Stomach (tissue), 8 donors: ENCODE measurements at regions not wholly inside any gene's neighbourhood (a gene's known extent, or its start where the extent isn't known, plus 50 kb on each side); places are given as distances from the start of the nearest gene placed in this dataset.

Source experiments
- DNase-seq, 2 donors: peaks; one replicate each; pipeline versions ENCODE4 v3.0.0 to v3.0.0-alpha.2; 2013 to 2019
- H3K27ac ChIP-seq, 5 donors: fragments of 200-600 bp in 4 of 5; sonication (generic) in 4 of 5; one replicate each; pipeline ENCODE4 v1.5.1; 2013 to 2019; ENCODE audit warnings: mild to moderate bottlenecking in 1 of 5, moderate library complexity in 1 of 5
- H3K27me3 ChIP-seq, 3 donors: fragments of 200-600 bp; sonication (generic); one replicate each; pipeline ENCODE4 v1.5.1; 2017 to 2019; ENCODE audit warnings: mixed run types in 1 of 3
- H3K36me3 ChIP-seq, 4 donors: fragments of 200-600 bp; sonication (generic); 1 replicate in 3 of 4; 2 replicates in 1 of 4; pipeline ENCODE4 v1.5.1; 2016 to 2019
- H3K4me1 ChIP-seq, 4 donors: fragments of 200-600 bp; sonication (generic); one replicate each; pipeline ENCODE4 v1.5.1; 2016 to 2019
- H3K4me3 ChIP-seq, 4 donors: fragments of 200-600 bp; sonication (generic) in 3 of 4; one replicate each; pipeline ENCODE4 v1.5.1; 2016 to 2019; ENCODE audit warnings: mild to moderate bottlenecking in 1 of 4
- H3K9me3 ChIP-seq, 4 donors: fragments of 200-600 bp; sonication (generic); one replicate each; pipeline ENCODE4 v1.5.1; 2016 to 2019
- EP300 ChIP-seq: sonication (generic); formaldehyde crosslinking; IDR thresholded peaks from one replicate; pipeline ENCODE4 v1.6.1; 2017; ENCODE audit warnings: antibody characterized with exemption
- POLR2A ChIP-seq, 4 donors: fragments of 450-650 bp; IDR thresholded peaks; one replicate each; pipeline ENCODE4 v1.6.1; 2016; ENCODE audit warnings: antibody characterized with exemption in 4 of 4, control low read depth in 2 of 4, mild to moderate bottlenecking in 1 of 4, moderate library complexity in 1 of 4
- POLR2AphosphoS5 ChIP-seq, 3 donors: sonication (generic); formaldehyde crosslinking; IDR thresholded peaks; one replicate each; pipeline ENCODE4 v1.6.1; 2016; ENCODE audit warnings: antibody characterized with exemption in 3 of 3
- WGBS, 5 donors: extraction: QIAGEN DNeasy Blood & Tissue Kit in 3 of 5; methylation state at CpG; one replicate each; pipeline versions ENCODE4 v1.1.5 to v1.1.7; 2013 to 2018; 5-methylcytosine and 5-hydroxymethylcytosine counted together
- intact Hi-C: fragments of 100-400 bp; cut with DNase I; formaldehyde crosslinking; loops from one replicate; pipeline ENCODE4 v1.15.1; 2023; ENCODE audit warnings: low total_unique reads
- TF ChIP-seq, protein P1 (sequence below), 7 experiments: fragments of 450-650 bp in 4 of 7; fragments of 200-600 bp in 3 of 7; sonication (generic) in 3 of 7; IDR thresholded peaks; one replicate each; pipeline ENCODE4 v1.5.1; 2016 to 2019; ENCODE audit warnings: antibody characterized with exemption in 7 of 7, control low read depth in 2 of 7, mild to moderate bottlenecking in 1 of 7
- donor health status: healthy with polysubstance abuse.
- donor health status: Bipolar disorder and iron deficiency.
- donor health status: healthy.

DNA sequence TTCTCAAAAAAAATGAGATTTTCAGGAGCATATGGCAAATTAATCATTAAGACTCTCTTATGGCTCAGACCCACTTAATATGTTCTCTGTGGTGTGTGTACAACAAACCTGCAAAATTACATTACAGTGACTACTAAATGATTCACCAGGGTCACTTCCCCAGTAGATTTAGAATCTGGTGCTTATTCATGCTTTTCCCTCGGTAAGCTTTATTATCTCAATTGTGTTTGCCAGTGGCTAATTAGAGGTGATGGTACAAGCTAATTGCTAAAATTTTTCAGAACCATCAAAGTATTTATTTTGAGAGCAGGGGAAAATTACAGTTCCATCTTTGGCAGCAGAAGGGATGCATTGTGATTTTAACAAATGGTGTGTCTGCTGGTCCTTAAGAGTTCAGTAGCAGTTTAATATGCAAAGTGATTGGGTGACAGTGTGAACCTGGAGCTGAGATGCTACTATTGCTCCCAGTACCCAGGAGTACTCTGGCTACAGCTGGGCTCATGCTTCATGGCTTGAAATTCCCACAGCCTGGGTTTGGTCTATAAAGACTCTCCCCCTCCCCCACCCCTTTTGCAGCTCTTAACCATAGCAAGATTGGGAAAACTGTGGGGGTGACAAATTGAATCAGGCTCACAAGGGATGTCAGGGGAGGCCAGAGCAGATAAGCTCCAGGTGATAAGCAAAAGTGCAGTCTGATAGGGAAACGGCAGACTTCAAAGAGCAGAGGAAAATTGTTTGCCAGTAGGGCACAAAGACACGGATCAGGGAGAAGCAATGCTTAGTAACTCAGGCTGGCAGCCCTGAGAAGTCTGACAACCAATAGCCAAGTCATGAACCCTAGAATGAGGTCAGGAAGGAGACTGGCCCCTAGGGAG lies 92.8 kb upstream of the RAD23B start:
- no peak overlapping the region for H3K4me3 ChIP-seq
- TF ChIP-seq, protein P1, sequence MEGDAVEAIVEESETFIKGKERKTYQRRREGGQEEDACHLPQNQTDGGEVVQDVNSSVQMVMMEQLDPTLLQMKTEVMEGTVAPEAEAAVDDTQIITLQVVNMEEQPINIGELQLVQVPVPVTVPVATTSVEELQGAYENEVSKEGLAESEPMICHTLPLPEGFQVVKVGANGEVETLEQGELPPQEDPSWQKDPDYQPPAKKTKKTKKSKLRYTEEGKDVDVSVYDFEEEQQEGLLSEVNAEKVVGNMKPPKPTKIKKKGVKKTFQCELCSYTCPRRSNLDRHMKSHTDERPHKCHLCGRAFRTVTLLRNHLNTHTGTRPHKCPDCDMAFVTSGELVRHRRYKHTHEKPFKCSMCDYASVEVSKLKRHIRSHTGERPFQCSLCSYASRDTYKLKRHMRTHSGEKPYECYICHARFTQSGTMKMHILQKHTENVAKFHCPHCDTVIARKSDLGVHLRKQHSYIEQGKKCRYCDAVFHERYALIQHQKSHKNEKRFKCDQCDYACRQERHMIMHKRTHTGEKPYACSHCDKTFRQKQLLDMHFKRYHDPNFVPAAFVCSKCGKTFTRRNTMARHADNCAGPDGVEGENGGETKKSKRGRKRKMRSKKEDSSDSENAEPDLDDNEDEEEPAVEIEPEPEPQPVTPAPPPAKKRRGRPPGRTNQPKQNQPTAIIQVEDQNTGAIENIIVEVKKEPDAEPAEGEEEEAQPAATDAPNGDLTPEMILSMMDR (IDR thresholded peaks at IDR 0.05) = no peak
- no peak overlapping the region for H3K27ac ChIP-seq
- no peaks in the 10 kb centered on the region for H3K27me3 ChIP-seq
- no peaks in the 10 kb centered on the region for H3K36me3 ChIP-seq
- intact Hi-C loops = no loop called here
- peak in 1 of 2 donors; percentile 30 for DNase-seq
- 15 to 35% (median 21%) methylated on average over 3 of the region's 3 CpGs for WGBS, 5 donors
- H3K4me1 ChIP-seq = no peaks in the 10 kb centered on the region
- H3K9me3 ChIP-seq = no peaks in the 10 kb centered on the region

GRCh38 chr9:107190936-107191290 lies 92.2 kb upstream of the RAD23B start:
- WGBS, 5 donors = 55 to 81% (median 69%) methylated on average over 5 of the region's 5 CpGs
- H3K4me3 ChIP-seq = no peak overlapping the region
- DNase-seq = no peak

DNA sequence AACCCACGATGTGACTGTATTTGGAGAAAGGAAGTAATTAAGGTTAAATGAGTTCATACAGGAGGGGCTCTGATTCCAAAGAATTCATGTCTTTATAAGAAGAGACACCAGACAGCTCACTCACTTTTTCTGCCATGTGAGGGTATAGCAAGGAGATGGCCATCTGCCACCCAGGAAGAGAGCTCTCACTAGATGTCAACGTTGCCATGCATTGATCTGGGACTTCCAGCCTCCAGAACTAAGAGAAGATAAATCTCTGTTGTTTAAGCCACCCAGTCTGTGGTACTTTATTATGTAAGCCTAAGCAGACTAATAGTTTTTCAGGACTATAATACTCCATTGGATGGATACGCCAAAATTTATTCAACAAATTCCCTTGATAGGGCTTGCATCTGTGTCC lies 89.8 kb upstream of the RAD23B start:
- Histone ChIP-seq H3K27ac (no peak overlapping the region), H3K36me3 (no peaks in the 10 kb centered on the region), H3K9me3 (no peaks in the 10 kb centered on the region), H3K4me3 (no peak overlapping the region), H3K27me3 (no peaks in the 10 kb centered on the region), H3K4me1 (no peaks in the 10 kb centered on the region)
- TF ChIP-seq, protein P1 (IDR thresholded peaks at IDR 0.05) = no peak
- no peak for TF ChIP-seq POLR2A (IDR thresholded peaks at IDR 0.05)
- TF ChIP-seq EP300 = no peak
- TF ChIP-seq POLR2AphosphoS5 (IDR thresholded peaks at IDR 0.05) = no peak
- no peak for DNase-seq
- intact Hi-C loops = no loop called here
- WGBS, 5 donors = 67 to 80% (median 70%) methylated on average over 3 of the region's 3 CpGs

More at GRCh38 chr9:107190936-107191290, 92.2 kb upstream of the RAD23B start:
- no peak overlapping the region for H3K27ac ChIP-seq
- H3K27me3 ChIP-seq = no peaks in the 10 kb centered on the region
- H3K36me3 ChIP-seq = no peaks in the 10 kb centered on the region
- TF ChIP-seq EP300 = no peak
- TF ChIP-seq POLR2AphosphoS5 (IDR thresholded peaks at IDR 0.05) = no peak
- TF ChIP-seq, protein P1 (IDR thresholded peaks at IDR 0.05) = no peak
- no peak for TF ChIP-seq POLR2A (IDR thresholded peaks at IDR 0.05)
- H3K4me1 ChIP-seq = no peaks in the 10 kb centered on the region
- no peaks in the 10 kb centered on the region for H3K9me3 ChIP-seq
- intact Hi-C loops = no loop called here

- Histone ChIP-seq H3K9me3 (peaks cover 0 to 11% (median 4%) of the 10 kb centered on the region in 4 donors), H3K4me3 (no peak overlapping the region)
- 71 to 86% (median 79%) methylated on average over 3 of the region's 3 CpGs for WGBS, 5 donors
Measured at GRCh38 chr9:107198718-107199117, 84.4 kb upstream of the RAD23B start.

More at GRCh38 chr9:107198718-107199117, 84.4 kb upstream of the RAD23B start:
- TF ChIP-seq POLR2AphosphoS5 (IDR thresholded peaks at IDR 0.05) = no peak
- no peak for TF ChIP-seq EP300
- TF ChIP-seq POLR2A (IDR thresholded peaks at IDR 0.05) = no peak
- TF ChIP-seq, protein P1 (IDR thresholded peaks at IDR 0.05) = no peak
- no peak for DNase-seq
- Histone ChIP-seq H3K36me3 (no peaks in the 10 kb centered on the region), H3K27me3 (no peaks in the 10 kb centered on the region), H3K4me1 (no peaks in the 10 kb centered on the region), H3K27ac (no peak overlapping the region)
- intact Hi-C loops = no loop called here
